H1 (cell line): ENCODE measurements at regions not wholly inside any gene's neighbourhood (a gene's known extent, or its start where the extent isn't known, plus 50 kb on each side); places are given as distances from the start of the nearest gene placed in this dataset.

Experiments used
- MAFK ChIP-seq: IDR thresholded peaks from 2 replicates; pipeline ENCODE4 v1.6.1; 2012; ENCODE audit warnings: low read depth, mild to moderate bottlenecking, improper control_type of control experiment, low read length
- SP2 ChIP-seq: IDR thresholded peaks from 2 replicates; pipeline ENCODE4 v1.6.1; 2012; ENCODE audit warnings: mild to moderate bottlenecking, low read length, inconsistent platforms
- TAF1 ChIP-seq: IDR thresholded peaks from 2 replicates; pipeline ENCODE4 v1.6.1; 2011; ENCODE audit warnings: mild to moderate bottlenecking, low read depth, low read length
- ZNF274 ChIP-seq: IDR thresholded peaks from 2 replicates; pipeline ENCODE4 v1.7.0; 2012; ENCODE audit warnings: low read length, borderline replicate concordance; ENCODE audit errors: extremely low read depth

DNA sequence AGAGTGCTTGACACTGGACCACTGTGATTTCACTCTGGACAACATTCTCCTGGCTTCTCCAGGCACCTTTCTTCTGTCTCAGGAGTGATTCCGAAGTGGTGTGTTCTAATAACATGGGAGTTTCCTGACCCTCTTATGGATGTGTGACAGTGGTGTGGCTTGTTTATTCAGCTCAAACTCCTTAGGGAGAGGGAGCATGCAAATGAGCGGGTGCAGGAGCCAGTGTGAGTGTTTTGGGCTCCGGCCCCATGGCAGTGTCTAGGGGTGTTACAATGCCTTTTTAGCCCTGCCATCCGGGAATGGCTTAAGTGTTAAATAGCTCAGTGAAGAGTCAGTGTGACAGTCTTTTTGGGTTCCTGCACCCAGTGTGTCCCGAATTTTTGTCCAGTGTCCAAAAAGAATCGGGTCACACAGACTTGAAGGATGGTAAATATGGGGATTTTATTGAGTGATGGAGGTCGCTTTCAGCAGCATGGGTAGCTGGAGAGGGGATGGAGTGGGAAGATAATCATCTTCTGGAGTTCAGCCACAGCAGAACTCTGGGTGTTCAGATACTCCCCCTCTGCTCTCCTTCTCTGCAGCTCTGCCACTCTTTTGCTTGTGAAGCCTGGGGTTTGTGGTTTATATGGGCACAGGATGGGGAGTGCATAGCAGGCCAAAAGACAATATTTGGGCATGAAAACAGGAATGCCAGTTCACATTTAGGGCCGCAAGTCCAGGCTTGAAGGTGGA lies 928.9 kb upstream of the CITED2 start (continued):
- TF ChIP-seq TAF1 (no peak), ZNF274 (no peak), MAFK (no peak), SP2 (no peak)
